SHP77 treated with DMSO at 0.1 percent for 48 hours (cell line): ENCODE measurements at regions not wholly inside any gene's neighbourhood (a gene's known extent, or its start where the extent isn't known, plus 50 kb on each side); places are given as distances from the start of the nearest gene placed in this dataset.
"Not testable (repeated sequence)": the region's sequence is repeated elsewhere in the genome, so short reads cannot be mapped to it uniquely, and the experiment has no call there.

Experiments
- DNase-seq: peaks from one replicate; lab custom pipeline; 2025; lab: John Stamatoyannopoulos, UW

DNA sequence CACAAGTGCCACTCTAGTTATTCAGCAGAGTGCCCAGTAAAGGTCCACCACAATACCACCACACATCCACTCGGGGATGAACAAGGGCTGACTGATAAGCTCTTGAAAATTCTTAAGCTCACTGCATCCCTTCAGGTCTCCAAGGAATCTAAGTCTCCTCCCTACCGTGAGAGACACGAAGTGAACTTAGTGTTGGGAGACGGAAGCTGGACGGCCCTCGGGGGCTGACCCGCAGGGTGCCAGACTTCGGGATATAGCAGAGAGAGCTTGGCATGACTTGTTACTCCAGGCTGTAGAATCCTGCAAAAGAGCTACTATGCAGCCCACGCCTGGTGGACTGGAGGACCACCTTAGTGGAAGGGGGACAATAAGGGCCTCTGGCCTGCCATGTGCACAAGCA, 75.1 kb downstream of the LYZL1 start:
- not testable (repeated sequence) for DNase-seq

DNA sequence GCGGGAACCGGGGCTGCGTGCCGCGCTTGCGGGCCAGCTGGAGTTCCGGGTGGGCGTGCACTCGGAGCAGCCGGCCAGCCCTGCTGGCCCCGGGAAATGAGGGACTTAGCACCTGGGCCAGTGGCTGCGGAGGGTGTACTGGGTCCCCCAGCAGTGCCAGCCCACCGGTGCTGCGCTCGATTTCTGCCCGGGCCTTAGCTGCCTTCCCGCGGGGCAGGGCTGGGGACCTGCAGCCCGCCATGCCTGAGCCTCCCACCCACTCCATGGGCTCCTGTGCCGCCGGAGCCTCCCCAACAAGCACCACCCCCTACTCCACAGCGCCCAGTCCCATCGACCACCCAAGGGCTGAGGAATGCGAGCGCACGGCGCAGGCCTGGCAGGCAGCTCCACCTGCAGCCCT, 77.3 kb downstream of the LYZL1 start:
- DNase-seq = not testable (repeated sequence)

- DNase-seq = no peak
These were observed 80.5 kb downstream of the LYZL1 start for GRCh38 chr10:29369419-29369818.

- no peak for DNase-seq
These were observed 81.5 kb downstream of the LYZL1 start for GRCh38 chr10:29370097-29371092.

DNA sequence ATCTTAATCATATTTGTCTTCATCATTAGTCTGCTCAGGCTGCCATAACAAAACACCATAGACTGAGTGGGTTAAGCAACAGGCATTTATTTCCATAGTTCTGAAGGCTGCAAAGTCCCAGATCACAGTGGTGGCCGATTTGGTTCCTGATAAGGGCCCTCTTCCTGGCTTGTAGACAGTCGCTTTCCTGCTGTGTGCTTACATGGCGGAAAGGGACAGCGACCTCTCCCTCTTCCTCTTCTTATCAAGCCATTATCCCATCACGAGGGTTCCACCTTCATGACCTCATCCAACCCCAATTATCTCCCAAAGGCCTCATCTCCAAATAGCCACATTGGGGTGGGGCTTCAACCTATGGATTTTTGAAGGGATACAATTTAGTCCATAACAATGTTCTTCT, 84.0 kb downstream of the LYZL1 start:
- DNase-seq = no peak

GRCh38 chr10:29374162-29374561, 85.3 kb downstream of the LYZL1 start:
- DNase-seq = no peak

DNA sequence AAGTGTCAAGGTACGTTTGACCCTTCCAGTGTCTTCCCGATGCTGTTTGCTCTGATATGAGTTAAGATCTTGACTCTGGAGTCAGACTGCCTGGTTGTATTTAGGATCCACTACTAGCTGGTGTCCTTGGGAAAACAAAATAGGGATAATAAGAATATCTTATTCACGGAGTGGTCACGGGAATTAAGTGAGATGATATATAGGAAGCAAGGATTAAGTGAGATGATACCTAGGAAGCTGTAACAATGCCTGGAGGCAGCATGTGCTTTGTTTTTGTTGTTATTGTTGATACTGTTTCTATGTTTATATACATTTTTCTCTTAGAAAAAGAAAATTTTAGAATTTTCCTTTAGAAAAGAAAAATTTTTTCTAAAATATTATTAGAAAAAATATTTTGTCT, 87.0 kb downstream of the LYZL1 start:
- no peak for DNase-seq

DNA sequence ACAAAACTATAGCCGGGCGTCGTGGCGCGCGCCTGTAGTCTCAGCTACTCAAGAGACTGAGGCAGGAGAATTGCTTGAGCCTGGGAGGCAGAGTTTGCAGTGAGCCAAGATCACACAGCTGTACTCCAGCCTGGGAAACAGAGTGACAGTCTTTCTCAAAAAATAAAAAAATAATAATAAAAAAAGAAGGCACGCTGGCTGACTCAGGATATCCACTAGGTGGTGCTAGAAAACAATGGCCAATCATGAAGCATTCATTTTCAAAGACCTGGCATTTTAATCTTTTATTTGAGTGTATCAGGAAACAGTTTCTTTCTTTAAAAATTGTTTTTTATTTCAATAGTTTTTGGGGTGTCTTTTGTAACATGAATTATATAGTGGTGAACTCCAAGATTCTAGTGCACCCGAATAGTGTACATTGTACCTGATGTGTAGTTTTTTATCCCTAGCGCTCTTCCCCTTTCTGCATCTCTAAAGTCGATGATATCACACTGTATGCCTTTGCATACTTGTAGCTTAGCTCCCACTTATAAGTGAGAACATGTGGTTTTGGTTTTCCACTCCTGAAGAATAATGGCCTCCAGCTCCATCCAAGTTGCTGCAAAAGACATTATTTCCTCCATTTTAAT, 88.6 kb downstream of the LYZL1 start:
- no peak for DNase-seq

- DNase-seq = no peak
These were observed 89.2 kb downstream of the LYZL1 start for GRCh38 chr10:29378106-29378505.

DNA sequence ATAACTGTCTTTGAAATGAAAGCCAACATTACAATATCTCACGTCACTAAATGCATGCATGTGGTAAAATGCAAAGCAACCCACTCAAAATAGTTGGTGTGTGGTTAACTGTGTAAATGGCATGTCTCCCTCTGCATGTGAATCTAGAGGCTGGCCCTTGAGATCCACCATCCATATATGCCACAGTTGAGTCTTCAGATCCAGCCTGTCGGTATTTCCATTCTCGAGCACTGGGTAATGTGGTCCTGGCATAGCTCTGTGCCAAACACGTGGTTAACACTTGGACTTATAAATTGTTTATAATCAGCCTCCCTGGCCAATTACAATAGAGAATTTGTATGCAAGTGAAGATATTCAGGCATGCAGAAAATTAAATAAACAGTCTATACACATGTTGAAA, 90.3 kb downstream of the LYZL1 start:
- DNase-seq = no peak

DNA sequence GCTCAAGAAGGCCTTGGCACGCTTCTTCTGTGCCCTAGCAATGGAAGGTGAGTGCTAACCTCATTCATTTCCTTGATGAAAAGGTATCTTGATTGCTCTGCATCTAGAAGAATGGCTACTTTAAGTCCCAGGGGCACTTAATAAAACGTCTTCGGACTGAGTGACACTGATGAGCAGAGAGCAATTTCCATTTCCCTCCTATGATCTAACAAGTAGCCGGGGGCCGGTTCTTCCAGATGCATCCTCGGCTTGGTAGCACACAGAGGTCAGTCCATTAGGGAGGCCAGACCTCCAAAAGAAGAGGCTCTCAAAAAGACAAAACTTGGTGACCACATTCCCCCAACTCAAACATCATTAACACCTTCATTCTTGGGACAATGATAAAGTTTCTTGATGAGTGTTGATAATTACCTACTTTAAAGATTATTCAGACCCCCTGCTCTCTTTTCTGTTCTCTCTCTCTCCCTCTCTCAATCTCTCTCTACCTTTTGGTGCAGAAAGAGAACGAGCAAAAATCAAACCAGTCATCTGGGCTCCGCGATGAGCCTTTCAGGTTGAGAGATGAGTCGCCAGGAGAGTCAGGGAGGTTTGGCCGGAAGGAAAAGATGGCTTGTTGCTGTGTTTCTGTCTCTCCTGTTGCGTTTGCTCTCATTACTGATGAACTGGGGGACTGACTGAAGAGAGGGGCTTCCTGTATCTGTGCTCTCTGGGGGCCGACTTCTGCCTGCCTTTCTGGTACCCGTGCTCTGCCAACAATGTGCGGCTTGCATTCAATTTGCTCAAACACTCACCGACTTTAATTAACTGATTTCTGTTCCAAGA, 91.1 kb downstream of the LYZL1 start:
- not testable (repeated sequence) for DNase-seq

DNA sequence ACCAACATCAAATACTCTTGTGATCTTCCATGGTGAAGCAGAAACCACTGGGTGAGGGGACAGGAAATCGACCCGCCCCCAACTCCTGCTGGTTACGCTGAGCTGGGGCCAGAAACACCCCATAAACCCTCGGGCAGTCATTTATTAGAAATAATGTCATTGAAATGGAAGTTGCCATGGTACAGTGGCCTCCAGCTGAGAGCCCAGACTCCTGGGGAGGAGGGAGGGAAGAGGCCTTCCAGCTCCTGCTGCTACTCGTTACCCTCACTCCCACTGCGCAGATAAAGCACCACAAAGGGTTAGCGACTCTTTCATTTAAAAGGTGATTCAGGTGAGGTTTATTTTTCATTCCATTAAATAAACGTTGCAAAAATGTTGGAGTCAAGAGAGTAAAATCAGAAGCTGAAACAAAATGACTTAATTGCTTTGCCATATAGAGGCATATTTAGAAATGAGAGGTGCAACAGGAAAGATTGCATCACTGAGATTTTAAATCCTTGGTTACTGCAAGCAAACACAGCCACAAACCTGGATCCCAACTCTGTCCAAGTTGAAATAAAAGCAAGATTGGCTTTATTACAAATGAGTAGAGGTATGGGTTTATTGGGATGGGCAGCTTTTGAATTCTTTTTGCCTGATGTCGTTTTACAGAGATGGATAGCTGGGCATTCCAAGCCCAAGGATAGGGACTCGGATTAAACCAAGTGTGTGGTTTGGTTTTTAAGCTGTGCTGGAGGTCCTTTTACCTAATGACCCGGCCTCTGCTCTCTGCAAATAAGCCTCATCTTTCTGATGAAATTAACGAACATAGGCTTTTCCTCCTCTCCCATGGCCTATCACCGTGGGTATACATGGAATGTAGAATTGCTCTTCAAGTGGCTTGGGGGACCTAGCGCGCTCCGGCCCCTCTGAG, 92.0 kb downstream of the LYZL1 start:
- not testable (repeated sequence) for DNase-seq

GRCh38 chr10:29386342-29386999, 97.6 kb downstream of the LYZL1 start:
- DNase-seq = peak; percentile 26

DNA sequence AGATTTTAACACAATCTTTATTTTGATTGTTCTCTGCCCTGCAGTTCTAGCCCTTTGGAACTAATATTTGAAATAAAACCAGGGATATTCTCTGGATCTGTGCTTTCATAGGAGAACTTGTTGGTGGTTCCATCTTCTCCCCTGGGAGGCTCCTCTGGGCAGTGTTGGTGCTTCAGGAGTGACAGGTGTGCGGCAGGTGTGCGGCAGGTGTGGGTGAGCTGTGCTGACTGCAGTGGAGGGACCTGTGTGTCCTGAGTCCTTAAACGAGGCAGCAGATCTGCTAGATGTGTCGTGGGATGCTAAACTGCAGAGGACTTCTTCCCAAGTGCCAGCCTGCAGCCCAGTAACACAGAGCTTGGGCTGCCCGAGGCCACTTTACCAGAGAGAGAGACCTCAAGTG, 98.4 kb downstream of the LYZL1 start:
- DNase-seq = no peak

DNA sequence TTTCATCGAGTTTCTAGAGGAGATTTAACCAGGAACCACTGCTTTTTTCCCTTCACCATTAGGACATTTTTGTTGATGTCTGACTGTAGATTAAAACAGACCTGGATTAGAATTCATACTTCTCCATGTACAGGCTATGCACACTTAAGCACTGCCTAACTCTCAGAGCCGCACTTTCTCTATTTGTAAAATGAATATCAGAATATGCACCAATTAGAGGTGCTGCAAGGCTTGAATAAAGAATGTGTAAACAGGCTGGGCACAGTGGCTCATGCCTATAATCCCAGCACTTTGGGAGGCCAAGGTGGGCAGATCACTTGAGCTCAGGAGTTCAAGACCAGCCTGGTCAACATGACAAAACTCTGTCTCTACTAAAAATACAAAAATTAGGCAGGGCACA, 99.2 kb downstream of the LYZL1 start:
- DNase-seq = not testable (repeated sequence)

DNA sequence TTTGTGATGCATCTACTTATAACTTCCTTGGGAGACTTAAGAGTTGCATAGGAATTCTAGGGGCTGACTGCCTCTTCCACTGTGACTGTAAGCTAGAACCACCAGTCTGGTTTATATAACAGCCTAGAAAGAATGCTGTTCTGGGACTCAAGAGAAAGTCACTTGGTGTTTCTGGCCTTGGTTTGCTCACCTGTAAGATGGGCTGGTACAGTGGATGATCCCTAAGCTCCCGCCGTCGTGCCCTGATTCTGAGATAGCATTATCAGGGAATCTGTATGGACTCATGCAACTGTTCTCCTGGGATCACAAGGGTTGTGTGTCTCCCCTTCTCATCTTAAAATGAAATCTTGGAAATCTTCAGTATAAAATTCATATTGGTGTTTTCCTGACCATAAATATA, 100.6 kb downstream of the LYZL1 start:
- DNase-seq = no peak

DNA sequence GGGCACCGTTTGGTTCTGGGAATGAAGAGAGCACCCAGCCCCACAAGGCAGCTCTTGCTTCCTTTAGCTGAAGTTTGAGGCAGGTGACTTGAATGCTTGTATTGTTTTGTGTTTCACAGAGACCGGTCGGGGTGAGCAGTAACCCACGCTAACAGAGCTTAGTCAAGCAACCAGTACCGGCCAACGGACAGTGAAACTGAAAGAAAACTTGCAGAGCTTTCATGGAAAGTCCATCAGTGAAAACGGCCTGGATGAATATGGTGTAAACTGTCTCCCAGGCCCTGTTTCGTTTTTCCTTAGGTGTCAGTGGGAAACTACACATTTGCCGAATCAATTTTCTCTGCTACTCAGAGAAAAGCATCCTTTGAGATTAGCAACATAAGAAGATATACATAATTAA, 101.1 kb downstream of the LYZL1 start:
- DNase-seq = no peak

GRCh38 chr10:29392376-29393021, 103.6 kb downstream of the LYZL1 start:
- DNase-seq = peak; percentile 6

DNA sequence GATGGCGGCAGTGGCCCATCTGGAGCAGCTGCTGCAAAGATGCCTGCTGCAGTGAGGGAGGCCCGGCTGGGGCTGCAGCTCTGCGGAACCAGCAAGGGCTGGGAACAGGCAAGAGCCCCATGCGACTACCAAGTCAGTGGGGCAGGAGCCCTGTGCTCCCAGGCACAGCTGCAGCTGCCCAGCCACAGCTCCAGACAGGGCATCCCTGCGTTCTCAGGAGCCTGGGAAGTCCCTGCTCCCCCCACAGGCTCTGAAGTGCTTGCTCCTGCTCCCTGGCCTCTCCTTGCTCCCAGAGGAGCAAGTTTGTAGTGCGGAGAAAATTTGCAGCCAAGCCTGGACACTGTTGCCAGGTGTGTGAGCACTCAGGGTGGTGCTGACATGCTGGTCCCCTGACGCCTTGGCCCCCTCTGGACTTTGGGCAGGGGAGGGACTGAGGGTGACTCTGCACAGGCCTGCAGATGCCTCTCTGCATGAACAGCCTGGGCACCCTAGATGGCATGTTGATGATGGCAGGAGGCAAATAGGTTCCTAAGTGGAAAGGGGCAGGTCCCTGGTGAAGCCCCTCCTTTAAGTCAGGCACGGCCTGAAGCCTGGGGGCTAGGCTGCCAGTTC, 105.6 kb downstream of the LYZL1 start:
- no peak for DNase-seq

DNA sequence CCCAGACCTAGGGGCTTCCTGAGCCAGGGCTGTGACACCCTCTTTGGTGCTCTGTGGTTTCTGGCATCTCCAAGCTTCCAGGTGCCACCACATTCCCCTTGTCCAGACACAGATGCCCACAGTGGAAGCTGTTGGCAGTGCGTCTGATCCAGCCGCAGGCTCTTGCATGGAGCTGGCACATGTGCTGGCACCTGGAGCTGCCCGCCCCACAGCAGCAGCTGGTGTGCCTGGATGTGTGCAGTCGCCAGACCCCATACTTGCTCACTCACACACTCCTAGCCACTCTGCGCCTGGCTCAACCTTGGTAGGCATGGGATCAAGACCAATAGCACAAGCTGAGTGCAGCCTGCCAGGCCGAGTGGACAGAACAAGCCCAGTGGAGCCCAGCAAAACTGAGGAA, 106.5 kb downstream of the LYZL1 start:
- no peak for DNase-seq
